SU-DHL-6 (cell line): ENCODE measurements at regions not wholly inside any gene's neighbourhood (a gene's known extent, or its start where the extent isn't known, plus 50 kb on each side); places are given as distances from the start of the nearest gene placed in this dataset.

Experiments used
- CTCF ChIP-seq: fragments of 200-600 bp; sonication (generic); IDR thresholded peaks from one replicate; pipeline ENCODE4 v1.5.1; 2017; ENCODE audit warnings: antibody characterized with exemption, mild to moderate bottlenecking, low read length, moderate library complexity; ENCODE audit not compliant: insufficient read depth, poor library complexity, severe bottlenecking
- EZH2phosphoT487 ChIP-seq: fragments of 200-600 bp; sonication (generic), shearing (Covaris generic); conservative IDR thresholded peaks from 2 replicates; pipeline ENCODE4 v1.6.1; 2018; ENCODE audit warnings: mild to moderate bottlenecking, antibody characterized with exemption, low read length, moderate library complexity, mixed read lengths

GRCh38 chr1:69223156-69223555 lies 344.6 kb upstream of the LRRC7 start:
- no peak for TF ChIP-seq CTCF
- TF ChIP-seq EZH2phosphoT487 = no peak
